ENCODE measurements at regions not wholly inside any gene's neighbourhood (a gene's known extent, or its start where the extent isn't known, plus 50 kb on each side); places are given as distances from the start of the nearest gene placed in this dataset.
"Not testable (repeated sequence)": the region's sequence is repeated elsewhere in the genome, so short reads cannot be mapped to it uniquely, and the experiment has no call there.

GRCh38 chr3:106837616-106838015 is 539.6 kb upstream of the CCDC54 start:
- DNase-seq = no peak

- no peak for DNase-seq
These were observed 537.5 kb upstream of the CCDC54 start for GRCh38 chr3:106839576-106840280.

- DNase-seq = no peak
These were observed 536.9 kb upstream of the CCDC54 start for GRCh38 chr3:106840319-106840718.

GRCh38 chr3:106842151-106842550 is 535.1 kb upstream of the CCDC54 start:
- no peak for DNase-seq

- no peak for DNase-seq
These were observed 532.6 kb upstream of the CCDC54 start for GRCh38 chr3:106844638-106845037.

GRCh38 chr3:106848099-106848498 is 529.1 kb upstream of the CCDC54 start:
- DNase-seq = no peak

GRCh38 chr3:106850437-106850836 is 526.8 kb upstream of the CCDC54 start:
- no peak for DNase-seq

GRCh38 chr3:106858321-106858720 is 518.9 kb upstream of the CCDC54 start:
- DNase-seq = not testable (repeated sequence)

- DNase-seq = no peak
These were observed 517.1 kb upstream of the CCDC54 start for GRCh38 chr3:106860182-106860581.

- DNase-seq = no peak
These were observed 515.2 kb upstream of the CCDC54 start for GRCh38 chr3:106862067-106862466.

- no peak for DNase-seq
These were observed 499.6 kb upstream of the CCDC54 start for GRCh38 chr3:106877627-106878026.

GRCh38 chr3:106880206-106880605 is 497.0 kb upstream of the CCDC54 start:
- DNase-seq = no peak

GRCh38 chr3:106881186-106881585 is 496.1 kb upstream of the CCDC54 start:
- DNase-seq = no peak

- DNase-seq = no peak
These were observed 494.9 kb upstream of the CCDC54 start for GRCh38 chr3:106882297-106882696.

GRCh38 chr3:106906074-106906473 is 471.2 kb upstream of the CCDC54 start:
- no peak for DNase-seq

- DNase-seq = no peak
These were observed 468.9 kb upstream of the CCDC54 start for GRCh38 chr3:106908181-106908938.

GRCh38 chr3:106913111-106913698 is 464.0 kb upstream of the CCDC54 start:
- no peak for DNase-seq

GRCh38 chr3:106913966-106914365 is 463.3 kb upstream of the CCDC54 start:
- DNase-seq = no peak

- no peak for DNase-seq
These were observed 456.6 kb upstream of the CCDC54 start for GRCh38 chr3:106920609-106921008.

GRCh38 chr3:106929081-106929480 is 448.2 kb upstream of the CCDC54 start:
- no peak for DNase-seq

- no peak for DNase-seq
These were observed 447.2 kb upstream of the CCDC54 start for GRCh38 chr3:106930086-106930485.

GRCh38 chr3:106931904-106932303 is 445.3 kb upstream of the CCDC54 start:
- no peak for DNase-seq

- no peak for DNase-seq
These were observed 440.9 kb upstream of the CCDC54 start for GRCh38 chr3:106936337-106936736.

- no peak for DNase-seq
These were observed 435.2 kb upstream of the CCDC54 start for GRCh38 chr3:106942051-106942450.

All from GOT3 (cell line).